GM18858 (cell line): ENCODE measurements at regions not wholly inside any gene's neighbourhood (a gene's known extent, or its start where the extent isn't known, plus 50 kb on each side); places are given as distances from the start of the nearest gene placed in this dataset.

Source experiments
- ATAC-seq: cut with Tn5 transposase; IDR thresholded peaks from one replicate; pipeline ENCODE4 v1.9.1; 2021; ENCODE audit not compliant: unreplicated experiment

DNA sequence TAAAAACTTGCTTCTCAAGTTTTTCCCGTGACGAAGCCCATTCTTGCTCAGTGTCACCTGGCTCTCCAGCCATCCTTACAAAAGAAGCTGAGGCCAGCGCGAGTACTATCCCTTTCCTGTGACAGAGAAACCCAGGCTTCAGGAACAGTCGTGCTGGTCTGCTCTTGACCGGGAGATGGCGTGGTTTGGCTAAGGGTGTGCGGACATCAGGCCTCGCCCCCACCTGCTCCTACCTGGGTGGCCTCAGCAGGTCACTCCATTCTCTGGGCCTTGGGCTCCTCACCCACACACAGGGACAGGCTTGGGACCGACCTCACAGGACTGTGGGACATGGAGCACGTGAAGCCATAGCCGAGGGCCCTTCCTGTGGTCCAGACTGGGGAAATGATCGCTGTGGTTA is 75.2 kb upstream of the CIBAR2 start:
- no peak for ATAC-seq

DNA sequence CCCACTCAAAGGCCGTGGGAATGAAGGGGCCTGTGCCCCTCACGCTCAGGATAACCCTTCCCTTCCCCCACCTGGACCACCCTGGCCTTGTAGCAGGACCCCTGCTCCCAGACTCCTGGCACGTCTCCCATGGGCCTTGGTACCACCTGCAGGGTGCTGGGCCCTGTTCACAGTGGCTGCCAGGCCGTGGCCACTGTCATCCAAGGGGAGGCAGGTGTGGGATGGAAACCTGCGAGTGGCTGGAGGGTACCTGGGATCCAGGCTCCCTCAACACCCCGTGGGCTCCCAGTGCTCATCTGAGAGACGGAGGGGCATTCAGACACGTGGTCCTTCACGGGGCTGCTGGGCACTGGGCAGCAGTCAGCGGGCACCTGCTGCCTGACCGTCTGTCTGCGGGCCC is 75.6 kb upstream of the CIBAR2 start:
- ATAC-seq: no peak

DNA sequence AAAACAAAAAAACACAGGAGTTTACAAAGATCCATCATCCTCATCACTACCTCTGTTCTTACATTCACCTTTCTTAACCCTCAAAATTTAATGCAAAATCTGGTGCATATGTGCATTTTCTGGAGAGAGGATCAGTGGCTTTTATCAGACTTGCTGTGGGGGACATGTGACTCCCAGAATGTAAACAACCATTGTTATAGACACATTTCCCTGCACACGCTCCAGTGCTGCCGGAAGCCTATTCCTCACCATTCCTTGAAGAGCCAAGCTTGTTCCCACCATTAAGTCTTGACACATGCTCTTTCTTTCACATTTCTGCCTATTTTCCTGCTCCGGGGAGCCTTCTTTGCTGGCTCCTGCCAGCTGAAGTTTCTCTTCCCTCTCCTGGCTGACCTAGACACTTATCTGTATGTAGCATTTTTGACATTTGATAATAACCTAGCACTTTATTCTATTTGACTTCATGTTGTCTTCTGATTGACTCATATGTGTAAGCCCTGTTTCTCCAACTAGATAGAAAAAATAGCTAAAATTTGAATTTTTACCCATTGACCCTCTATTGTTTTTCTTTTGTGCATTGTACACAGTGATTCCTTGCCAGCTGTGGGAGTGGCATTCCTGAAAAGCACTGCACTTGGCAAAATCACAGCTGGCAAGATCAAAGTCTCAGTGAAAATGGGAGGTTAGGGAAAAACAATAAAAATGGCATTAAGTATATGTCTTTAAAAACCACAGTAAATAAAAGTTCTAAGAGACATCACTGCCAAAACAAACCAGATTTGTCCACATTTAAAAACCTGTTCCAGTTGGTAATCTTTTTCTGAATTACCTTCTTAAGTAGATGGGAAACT is 76.8 kb upstream of the CIBAR2 start:
- no peak for ATAC-seq

DNA sequence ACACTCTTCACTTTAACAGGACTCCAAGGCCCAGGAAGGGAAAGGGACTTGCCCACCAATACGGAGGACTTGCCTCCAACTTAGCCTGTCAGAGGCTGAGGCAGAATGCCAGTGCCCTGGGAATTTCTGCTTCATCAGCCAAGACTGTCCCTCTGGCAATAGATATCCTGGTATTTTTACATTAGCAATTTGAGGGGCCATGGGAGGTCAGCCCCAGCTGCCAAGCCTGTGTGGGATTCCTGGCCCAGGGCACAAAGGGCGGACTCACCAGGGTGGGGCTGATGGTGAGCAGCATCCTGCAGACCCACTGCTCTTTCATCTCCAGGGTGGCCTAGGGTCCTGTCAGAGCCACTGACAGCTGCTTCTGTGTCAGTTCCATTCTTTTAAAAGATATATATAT is 78.3 kb upstream of the CIBAR2 start:
- no peak for ATAC-seq

DNA sequence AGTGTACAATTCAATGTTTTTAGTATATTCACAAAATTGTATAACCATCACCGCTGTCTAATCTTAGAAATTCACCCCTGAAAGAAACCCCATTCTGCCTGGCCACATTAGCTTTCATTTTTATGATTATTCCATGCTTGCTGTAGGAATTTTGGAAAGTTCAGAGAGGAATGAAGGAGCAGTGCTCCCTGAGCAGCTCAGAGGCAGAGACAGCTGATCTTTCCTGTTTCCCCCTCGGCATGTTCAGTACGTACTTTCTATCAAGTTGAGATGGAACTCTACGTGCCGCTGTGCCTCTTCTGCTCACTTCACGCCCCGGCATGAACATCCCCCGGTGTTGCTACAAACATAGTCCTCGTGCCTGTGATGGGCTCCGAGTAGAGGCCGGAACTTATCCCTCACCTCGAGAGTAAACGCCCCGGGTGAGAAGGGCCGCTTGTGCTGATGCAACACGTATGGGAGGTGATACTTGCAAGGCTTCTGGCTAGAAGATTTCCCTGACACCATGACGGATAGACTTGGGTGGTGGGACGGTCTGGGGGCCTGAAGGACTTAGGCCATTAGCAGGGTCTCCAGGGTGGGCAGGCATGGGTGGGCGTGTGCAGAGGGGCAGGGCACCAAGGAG is 79.2 kb upstream of the CIBAR2 start:
- ATAC-seq: no peak

DNA sequence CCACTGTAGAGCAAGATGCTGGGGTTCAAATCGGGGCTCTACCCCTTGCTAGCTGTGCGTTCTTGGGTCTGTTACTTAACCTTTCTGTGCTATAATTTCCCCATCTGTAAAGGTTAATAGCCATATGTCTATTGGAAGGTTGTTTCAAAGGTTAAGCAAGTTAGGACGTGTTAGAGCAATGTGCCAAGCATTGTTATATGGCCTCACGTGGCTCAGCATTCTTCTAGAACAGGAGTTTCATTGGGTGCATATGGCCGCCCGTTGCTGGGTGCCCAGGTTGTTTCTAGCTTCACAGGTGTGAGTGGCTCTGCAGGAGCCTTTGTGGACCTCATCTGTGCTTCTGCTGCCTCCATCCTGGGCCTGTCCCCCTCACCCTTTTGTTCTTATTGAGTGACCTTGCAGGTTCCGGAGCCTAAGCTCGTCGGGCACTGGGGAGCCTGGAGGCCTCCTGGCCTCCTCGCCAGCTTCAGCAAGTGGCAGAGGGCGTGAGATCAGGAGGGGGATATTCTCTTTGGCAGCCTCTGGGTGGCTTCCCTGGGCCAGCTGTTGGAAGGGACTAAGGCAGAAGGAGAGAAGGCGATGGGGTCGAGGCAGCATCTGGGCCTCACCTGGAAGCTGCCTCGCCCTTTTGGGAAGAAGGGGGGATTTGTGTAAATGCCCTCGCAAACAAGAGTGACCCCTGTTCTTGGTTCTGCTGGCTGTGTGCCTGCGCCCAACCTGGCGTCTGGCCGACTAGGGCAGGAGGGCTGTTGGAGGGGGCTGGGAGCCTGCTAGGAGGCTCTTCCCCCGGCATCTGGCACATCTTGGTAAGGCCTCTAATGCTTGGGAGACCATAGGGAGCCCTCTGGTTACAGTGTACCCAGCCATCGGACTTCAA is 80.2 kb upstream of the CIBAR2 start:
- no peak for ATAC-seq

DNA sequence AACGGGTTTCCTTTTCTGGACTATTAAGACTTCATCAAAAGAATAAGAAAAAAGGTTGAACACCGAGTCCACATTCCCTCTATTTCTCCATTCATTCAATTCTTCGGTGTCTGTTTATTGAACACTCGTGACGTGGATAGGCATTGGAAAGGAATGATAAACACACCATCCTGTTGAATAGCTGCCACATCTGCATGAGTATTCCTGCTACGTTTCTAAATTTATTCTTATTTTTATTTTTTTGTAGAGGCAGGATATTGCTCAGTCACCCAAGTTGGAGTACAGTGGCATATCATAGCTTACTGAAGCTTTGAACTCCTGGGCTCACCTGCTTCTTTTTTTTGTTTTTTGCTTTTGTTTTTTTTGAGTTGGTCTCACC is 80.8 kb upstream of the CIBAR2 start:
- ATAC-seq: no peak

DNA sequence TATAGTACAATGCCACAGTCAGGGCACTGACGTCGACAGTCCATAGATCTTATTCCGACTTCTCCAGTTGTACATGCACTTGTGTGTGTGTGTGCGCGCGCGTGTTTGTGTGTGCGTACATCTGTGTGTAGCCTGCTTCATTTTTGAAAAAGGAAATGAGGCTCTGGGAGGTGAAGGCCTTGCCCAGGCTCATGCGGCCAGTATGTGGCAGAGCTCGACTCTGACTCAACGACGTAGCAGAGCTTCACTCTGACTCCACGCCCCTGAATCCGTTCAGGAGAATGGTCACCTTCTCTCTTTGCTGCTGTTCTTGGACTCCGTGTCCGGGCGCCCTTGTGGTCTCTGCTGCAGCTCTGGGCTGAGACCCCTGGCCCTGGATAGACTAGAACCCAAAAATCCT is 81.6 kb upstream of the CIBAR2 start:
- ATAC-seq: no peak

DNA sequence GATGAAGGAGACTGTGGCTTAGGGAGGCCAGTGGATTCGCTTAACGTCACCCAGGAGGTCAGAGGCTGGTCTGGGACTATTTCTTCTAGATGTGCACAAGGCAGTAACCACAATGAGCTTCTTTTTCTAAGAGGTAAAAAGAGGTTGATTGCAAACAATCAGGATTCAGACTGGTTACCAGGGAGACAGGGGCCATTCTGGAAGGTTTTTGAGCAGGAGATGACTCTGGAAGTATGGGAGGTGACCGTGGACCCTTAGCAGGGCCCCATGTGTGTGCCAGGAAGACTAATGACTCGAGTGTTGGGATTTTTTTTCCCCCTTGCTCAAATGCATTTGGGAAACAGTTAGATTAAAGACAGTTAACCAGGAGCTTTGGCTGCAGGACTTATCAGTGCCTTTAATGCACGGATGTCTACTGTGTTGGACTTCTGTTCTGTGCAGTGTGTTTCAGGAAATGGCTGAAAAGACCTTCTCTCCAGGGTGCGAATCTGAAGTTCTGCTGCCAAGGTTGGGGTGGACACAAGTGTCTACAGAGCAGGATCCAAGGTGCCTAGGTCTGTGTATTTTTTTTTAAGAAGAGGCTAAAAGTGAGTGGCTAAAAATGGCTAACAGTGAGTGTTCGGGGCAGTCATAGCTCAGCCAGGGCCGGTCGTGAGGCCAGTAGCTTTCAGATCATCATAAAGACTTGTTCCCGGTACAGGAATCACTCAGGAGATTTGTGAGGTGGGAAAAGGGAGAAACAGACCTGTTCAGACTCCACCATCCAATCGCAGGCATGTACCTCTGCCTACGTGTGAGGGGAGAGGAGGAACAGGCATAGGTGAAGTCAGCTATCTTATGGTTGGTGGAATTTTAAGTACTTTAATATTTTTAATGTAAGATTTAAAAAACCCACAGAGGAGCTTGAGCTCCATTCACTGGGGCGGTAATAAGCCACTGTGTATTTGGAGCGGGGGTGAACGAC is 82.3 kb upstream of the CIBAR2 start:
- no peak for ATAC-seq

DNA sequence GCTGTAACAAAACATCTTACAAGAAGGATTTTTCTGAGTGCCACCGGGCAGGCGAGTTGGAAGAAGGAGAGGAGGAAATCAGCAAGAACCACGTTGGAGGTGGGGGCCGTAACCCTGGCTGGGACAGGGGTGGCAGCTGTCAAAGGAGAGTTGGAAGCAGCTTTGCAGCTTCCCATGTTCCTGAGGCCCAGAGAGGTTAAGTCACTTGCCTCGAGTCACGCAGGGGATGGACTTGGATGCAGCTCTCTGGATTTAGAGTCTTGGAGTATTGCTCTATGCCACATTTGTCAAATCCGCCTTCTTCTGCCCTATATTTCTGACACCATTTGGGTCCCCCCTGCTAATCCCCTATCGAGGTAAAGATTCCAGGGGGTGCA is 83.0 kb upstream of the CIBAR2 start:
- no peak for ATAC-seq

DNA sequence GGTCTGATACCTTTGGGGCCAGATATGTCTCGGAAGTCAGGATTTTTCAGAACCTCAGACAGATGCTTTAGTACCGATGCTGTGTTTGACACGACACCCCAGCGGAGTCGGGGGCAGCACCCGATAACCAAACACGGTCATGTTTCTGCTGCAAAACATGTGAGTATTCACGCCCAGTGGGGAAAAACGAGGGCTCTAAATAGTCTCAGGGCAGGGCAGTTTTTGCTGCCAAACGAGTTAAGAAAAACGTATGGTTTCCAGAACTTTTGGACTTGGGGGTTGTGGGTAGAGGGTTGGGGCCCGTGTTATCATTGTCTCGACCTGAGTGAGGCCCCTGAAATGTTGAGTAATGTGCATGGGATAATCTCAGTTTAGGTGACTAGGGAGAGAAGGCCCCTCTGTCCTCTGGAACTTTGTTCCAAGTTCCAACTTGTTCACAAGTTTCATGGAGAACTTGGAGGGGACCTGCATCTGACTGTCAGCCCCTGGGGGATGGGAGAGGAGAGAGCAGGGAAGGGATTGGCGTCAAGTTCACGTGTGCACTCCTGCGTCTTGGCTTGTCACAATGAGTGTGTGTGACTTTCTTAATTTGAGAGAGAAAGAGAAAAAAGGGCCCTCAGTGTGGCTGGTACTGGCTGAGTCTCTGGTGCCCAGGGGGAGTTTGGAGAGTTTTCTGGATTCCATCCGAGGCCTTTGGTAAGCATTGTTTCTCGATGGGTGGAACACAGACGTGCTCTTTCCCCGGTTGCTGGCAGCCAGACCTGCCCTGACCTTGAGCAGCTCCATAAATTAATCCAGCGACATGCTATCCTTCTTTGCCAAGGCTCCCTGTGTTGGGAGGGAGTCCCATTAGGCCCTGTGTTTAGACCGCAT is 83.9 kb upstream of the CIBAR2 start:
- no peak for ATAC-seq

DNA sequence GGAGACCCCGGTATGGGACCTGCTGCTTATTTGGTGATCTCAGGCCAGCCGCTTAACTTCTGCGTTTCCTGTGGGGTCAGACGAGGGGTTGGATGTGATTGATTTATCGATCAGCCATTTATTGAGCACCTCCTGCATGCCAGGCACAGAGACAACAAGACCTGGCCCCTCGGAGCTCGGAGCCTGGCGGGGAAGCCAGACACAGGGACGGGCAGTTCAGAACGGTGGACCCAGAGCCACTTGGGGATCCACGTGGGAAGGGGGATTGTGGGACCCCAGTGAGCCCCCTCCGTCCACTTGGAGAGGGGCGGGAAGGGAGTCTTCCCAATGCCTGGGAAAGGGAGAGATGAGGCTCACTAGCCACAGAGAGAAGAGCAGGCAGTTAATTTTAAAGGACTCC is 84.7 kb upstream of the CIBAR2 start:
- ATAC-seq: no peak

DNA sequence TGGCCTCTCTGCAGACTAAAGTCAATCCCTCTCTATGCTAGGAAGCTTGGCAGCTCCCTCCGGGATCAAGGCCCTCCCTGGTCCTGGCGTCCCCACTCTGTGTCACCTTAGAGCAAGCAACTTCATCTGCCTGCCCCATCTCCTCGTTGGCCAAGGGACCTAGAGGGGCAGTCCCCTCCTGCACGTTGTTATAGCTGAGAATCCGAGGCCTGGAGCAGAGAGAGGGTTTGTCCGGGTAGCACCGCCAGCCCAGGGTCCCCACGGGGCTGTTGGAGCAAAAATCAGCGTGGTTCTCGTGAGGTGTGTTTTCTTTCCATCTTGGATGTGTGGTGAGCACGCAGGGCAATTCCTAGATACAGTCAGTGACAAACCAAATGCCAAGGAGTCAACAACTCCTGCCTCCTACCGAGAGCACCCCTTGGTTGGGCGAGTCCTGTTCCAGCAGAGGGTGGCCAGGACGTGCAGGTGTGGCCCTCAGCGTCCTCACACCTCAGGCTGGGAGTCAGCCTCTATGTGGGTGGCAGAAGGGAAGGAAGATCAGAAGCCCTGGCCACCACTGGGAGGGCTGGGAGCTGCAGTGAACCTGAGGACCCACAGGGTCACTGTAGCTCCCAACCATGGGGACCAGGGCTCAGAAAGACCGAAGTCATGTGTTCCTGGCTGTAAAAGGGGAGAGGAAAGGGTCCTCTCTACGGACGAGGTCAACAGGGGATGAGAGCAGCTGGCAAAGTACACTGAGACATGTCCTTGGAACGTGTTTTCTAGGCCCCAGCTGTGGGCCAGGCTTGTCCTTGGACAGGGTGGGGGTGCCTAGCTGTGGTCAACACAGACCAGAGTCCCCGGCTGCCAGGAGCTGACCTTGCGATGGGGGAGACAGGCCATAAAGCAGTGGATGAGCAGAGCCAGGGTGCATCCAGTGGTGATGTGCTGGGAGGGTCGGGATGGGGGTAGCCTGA is 85.6 kb upstream of the CIBAR2 start:
- no peak for ATAC-seq

DNA sequence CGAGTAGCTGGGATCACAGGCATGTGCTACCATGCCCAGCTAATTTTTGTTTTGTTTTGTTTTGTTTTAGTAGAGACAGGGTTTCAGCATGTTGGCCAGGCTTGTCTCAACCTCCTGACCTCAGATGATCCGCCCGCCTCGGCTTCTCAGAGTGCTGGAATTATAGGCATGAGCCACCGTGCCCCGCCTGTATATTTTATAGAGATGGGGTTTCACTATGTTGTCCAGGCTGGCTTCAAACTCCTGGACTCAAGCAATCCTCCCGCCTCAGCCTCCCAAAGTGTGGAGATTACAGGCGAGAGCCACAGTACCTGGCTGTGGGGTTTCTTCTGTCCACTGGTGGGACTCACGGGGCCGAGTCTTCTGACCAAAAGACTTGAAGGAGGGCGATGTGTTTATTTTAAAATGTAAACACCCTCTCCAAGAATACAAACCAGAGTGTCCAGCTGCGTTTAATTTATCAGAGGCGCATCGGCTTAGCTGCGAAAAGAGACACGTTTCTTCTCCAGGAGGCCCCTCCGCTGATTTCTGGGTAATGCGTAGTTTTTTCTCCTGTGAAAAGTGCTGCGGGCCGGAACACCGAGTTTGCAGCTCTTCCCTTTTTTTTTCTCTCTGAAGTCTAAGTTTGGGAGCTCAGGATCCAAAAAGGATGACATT is 86.9 kb upstream of the CIBAR2 start:
- ATAC-seq: no peak

DNA sequence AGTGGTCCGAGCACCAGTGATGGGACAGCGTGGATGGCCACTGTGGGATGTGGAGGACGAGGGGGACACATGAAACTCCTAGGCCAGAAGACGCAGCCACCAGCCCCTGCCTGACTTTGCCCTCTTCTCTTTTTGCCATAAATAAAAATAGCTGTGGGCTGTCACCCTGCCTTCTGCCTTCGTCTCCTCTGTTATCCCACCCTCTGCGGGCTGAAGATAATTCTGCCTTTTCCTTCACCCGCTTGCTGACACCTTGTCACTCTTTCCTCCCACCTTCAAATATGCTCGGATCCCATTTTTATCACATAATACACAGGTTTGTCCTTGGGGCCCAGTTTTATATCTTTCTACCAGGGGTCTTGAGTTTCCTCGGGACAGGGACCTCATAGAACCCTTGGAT is 87.6 kb upstream of the CIBAR2 start:
- no peak for ATAC-seq

DNA sequence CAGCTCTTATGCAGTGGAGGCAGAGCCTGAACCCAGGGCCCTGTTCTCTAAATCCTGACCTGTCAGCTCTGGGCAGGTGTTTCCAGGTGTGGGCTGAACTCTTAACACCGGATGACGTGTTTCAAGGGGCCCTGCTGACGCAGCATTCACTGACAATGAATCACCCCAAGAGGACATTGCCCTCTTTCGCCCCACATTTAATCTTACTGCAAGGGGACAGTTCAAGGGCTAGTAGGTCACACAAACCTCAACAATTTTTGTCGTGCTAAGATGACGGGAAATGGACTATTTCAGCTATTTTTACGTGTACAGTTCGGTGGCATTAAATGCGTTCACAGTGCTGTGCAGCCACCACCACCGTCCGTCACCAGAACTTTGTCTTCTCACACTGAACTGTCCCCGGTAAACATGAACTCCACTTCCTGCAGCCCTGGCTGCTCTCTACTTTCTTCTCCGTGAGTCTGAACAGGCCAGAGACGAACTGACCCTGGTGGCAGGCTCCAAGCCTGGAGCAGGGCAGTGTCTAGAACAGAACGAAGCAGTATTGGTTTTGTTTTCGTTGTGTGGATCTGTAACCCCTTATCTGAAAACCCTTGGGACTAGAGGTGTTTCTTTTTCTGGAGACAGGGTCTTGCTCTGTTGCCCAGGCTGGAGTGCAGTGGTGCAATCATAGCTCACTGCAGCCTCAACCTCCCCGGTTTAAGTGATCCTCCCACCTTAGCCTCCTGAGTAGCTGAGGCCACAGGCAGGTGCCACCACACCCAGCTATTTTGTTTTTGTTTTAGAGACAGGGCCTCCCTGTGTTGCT is 88.4 kb upstream of the CIBAR2 start:
- no peak for ATAC-seq

DNA sequence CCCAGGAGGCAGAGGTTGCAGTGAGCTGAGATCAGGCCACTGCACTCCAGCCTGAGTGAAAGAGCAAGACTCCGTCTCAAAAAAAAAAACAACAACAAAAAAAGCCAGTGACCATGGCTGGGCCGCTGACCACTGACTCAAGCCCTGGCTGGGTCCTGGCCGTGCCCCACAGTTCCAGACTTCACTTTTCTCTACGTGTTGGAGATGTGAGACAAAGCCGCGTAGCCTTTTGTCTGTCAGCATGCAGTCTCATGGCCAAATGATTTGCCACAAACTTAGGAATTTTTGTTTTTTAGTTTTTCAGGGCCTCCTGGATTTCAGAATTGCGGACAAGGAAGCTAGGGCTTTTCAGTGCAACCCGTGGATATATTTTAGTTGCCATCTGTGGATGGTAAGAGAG is 89.3 kb upstream of the CIBAR2 start:
- ATAC-seq: no peak
